Memory B cell (primary cell): ENCODE measurements at regions not wholly inside any gene's neighbourhood (a gene's known extent, or its start where the extent isn't known, plus 50 kb on each side); places are given as distances from the start of the nearest gene placed in this dataset.

Experiments
- ATAC-seq: fragments of 150-1000 bp; cut with Tn5 transposase; 2 replicates; pipeline ENCODE4 v1.10.0; 2021; ENCODE audit warnings: low read depth, mild to moderate bottlenecking, moderate library complexity
- DNase-seq, 2 donors: peaks; one replicate each; pipeline ENCODE4 v3.0.0; 2022; ENCODE audit warnings: low spot score in 2 of 2
- H3K27ac Mint-ChIP-seq: one replicate; pipeline ENCODE4 v1.8.0; 2022; ENCODE audit warnings: mild to moderate bottlenecking, moderate library complexity, mixed read lengths
- H3K27me3 Mint-ChIP-seq: one replicate; pipeline ENCODE4 v1.8.0; 2022; ENCODE audit warnings: mixed read lengths
- H3K36me3 Mint-ChIP-seq: one replicate; pipeline ENCODE4 v1.8.0; 2022; ENCODE audit warnings: mild to moderate bottlenecking, mixed read lengths
- H3K4me1 Mint-ChIP-seq: one replicate; pipeline ENCODE4 v1.8.0; 2022; ENCODE audit warnings: mixed read lengths
- H3K4me3 Mint-ChIP-seq: one replicate; pipeline ENCODE4 v1.8.0; 2022; ENCODE audit warnings: mild to moderate bottlenecking, moderate library complexity, mixed read lengths
- H3K9me3 Mint-ChIP-seq: one replicate; pipeline ENCODE4 v1.8.0; 2022; ENCODE audit warnings: mixed read lengths

DNA sequence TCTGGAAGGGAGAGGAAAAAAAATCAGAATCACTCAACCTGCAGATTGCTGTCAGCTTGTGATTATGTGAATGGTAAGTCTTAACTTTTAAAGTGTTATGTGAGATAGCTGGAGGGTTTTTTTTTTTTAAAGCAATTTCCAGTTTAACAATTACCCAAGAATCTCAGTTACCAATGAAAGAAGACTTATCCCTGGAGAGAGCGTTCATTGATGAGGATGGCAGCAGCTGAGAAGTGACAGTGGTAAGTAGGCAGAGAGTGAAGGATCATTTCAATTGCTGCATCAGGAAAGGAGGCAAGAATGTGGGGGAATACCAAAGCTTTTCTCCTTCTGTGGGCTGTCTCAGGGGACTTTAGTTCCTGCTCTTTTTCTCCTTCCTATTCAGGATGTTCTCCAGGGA lies 370.2 kb upstream of the C9orf72 start:
- H3K27ac Mint-ChIP-seq = no peak overlapping the region
- DNase-seq = no peak
- H3K4me3 Mint-ChIP-seq = no peak overlapping the region

DNA sequence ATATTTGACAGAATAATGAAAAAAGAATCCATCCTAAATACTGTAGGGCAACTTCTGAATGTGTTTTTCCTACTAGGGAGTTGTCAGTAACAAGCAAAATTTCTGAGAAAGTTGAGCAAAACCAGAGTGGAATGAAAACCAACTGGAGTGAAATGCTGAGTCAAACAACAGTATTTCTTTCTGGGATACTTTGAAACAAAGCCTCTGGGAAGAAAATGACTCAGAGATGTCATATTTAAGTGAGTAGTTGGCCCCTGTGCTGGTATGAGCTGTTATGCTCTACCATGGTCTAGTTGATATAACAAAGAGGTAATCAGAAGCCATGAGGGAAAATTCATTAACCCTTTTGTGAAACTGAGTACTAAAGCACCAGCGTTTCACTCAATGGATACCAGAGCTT lies 372.1 kb upstream of the C9orf72 start:
- no peaks in the 10 kb centered on the region for H3K4me1 Mint-ChIP-seq
- no peak overlapping the region for H3K4me3 Mint-ChIP-seq
- DNase-seq = no peak
- no peaks in the 10 kb centered on the region for H3K9me3 Mint-ChIP-seq
- H3K36me3 Mint-ChIP-seq = no peaks in the 10 kb centered on the region
- ATAC-seq = no peak
- no peak overlapping the region for H3K27ac Mint-ChIP-seq
- no peaks in the 10 kb centered on the region for H3K27me3 Mint-ChIP-seq

More for the DNA sequence above, 370.2 kb upstream of the C9orf72 start:
- Mint-ChIP-seq H3K4me1 (no peaks in the 10 kb centered on the region), H3K9me3 (no peaks in the 10 kb centered on the region), H3K27me3 (no peaks in the 10 kb centered on the region), H3K36me3 (no peaks in the 10 kb centered on the region)
- no peak for ATAC-seq

- ATAC-seq = no peak
- Mint-ChIP-seq H3K4me3 (no peak overlapping the region), H3K27me3 (no peaks in the 10 kb centered on the region), H3K27ac (no peak overlapping the region), H3K36me3 (no peaks in the 10 kb centered on the region), H3K4me1 (no peaks in the 10 kb centered on the region), H3K9me3 (no peaks in the 10 kb centered on the region)
- no peak for DNase-seq
Measured at GRCh38 chr9:27950382-27950781, 377.1 kb upstream of the C9orf72 start.

DNA sequence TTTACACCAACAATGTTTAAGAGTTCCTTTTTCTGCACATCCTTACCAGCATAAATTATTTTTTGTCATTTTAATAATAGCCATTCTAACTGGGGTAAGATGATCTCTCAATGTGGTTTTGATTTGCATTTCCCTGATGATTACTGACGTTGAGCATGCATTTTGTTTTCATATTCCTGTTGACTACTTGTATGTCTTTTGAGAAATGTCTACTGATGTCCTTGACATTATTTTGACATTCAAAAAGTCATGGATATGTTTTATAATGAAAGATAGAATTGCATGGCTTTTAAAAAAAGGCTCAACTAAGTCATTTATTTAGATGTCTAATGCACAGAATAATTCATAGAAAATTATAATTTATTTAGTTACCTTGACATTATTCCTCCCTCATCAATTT lies 381.6 kb upstream of the C9orf72 start:
- no peak for DNase-seq
- Mint-ChIP-seq H3K27ac (no peak overlapping the region), H3K4me1 (no peaks in the 10 kb centered on the region), H3K4me3 (no peak overlapping the region), H3K9me3 (no peaks in the 10 kb centered on the region), H3K27me3 (no peaks in the 10 kb centered on the region), H3K36me3 (no peaks in the 10 kb centered on the region)
- no peak for ATAC-seq

DNA sequence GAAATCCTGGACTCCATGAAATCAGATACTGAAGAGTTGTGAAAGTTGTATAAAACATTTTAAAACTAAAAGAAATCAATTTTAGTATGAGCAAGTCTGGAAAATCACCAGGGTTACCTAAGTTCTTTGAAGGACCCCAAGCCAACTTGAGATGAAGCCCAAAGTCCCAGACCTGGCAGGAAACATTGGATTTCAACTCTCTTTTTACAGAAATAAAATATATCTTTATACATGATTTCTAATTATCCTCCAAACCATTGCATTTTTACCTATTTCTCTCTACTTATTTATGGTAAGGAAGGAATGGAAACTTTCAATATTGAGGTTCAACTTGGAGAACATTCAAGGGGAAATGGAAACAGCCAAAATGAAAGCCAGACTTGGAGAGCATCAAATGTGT lies 390.6 kb upstream of the C9orf72 start:
- Mint-ChIP-seq H3K9me3 (peaks cover 2% of the 10 kb centered on the region), H3K27ac (no peak overlapping the region)

DNA sequence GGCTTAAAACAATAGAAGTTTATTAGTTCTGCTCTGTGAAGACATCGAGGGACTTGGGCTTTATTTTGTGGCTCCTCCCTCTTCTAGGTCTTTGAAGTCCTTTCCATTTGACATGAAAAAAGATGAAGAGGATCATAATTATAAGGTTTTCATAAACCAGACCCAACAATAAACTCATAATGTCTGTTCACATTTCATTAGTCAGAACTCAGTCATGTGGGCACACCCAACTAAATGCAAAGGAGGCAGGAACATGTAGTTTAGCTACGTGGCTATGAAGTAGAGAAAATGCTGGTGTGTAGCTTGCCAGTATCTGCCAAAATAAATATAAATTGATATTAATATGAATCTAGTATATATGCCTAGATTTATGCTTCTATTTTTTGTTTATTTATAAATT lies 393.9 kb upstream of the C9orf72 start:
- Mint-ChIP-seq H3K36me3 (no peaks in the 10 kb centered on the region), H3K27me3 (no peaks in the 10 kb centered on the region), H3K4me3 (no peak overlapping the region), H3K4me1 (no peaks in the 10 kb centered on the region), H3K27ac (no peak overlapping the region), H3K9me3 (no peaks in the 10 kb centered on the region)
- no peak for ATAC-seq
- DNase-seq = no peak

More for the DNA sequence above, 390.6 kb upstream of the C9orf72 start:
- peaks cover 1% of the 10 kb centered on the region for H3K36me3 Mint-ChIP-seq
- no peak overlapping the region for H3K4me3 Mint-ChIP-seq
- ATAC-seq (no peak), DNase-seq (no peak)
- H3K4me1 Mint-ChIP-seq = no peaks in the 10 kb centered on the region
- H3K27me3 Mint-ChIP-seq = peaks cover 2% of the 10 kb centered on the region

- ATAC-seq (no peak), DNase-seq (no peak)
- H3K4me3 Mint-ChIP-seq = no peak overlapping the region
- H3K4me1 Mint-ChIP-seq = no peaks in the 10 kb centered on the region
- H3K27ac Mint-ChIP-seq = no peak overlapping the region
- H3K27me3 Mint-ChIP-seq = no peaks in the 10 kb centered on the region
- H3K9me3 Mint-ChIP-seq = no peaks in the 10 kb centered on the region
- H3K36me3 Mint-ChIP-seq = no peaks in the 10 kb centered on the region
Measured at GRCh38 chr9:27977931-27978330, 404.6 kb upstream of the C9orf72 start.

DNA sequence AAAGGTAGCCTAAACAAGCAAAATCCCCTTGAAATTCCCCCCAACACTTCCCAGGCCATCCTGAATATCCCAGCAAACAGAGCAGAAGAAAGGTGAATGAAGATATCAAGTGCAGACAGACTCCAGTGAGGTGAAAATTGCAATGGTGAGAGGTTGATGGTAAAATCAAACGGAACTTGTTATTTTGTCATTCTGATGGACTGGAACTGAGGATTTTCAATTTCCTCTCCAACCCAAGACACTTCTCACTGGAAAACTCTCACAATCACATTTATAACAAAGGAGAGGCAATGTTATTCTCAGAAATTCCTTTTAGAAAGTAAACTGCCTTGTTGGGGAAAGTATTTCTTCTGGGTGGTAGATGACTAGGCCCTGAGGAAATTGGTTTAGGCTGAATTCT lies 412.4 kb upstream of the C9orf72 start:
- H3K27me3 Mint-ChIP-seq = no peaks in the 10 kb centered on the region
- H3K4me1 Mint-ChIP-seq = no peaks in the 10 kb centered on the region
- DNase-seq = no peak
- H3K36me3 Mint-ChIP-seq = no peaks in the 10 kb centered on the region
- ATAC-seq = no peak
- no peak overlapping the region for H3K27ac Mint-ChIP-seq
- no peak overlapping the region for H3K4me3 Mint-ChIP-seq
- H3K9me3 Mint-ChIP-seq = peaks cover 6% of the 10 kb centered on the region

- H3K9me3 Mint-ChIP-seq = peaks cover 6% of the 10 kb centered on the region
- no peaks in the 10 kb centered on the region for H3K27me3 Mint-ChIP-seq
- no peak overlapping the region for H3K4me3 Mint-ChIP-seq
- no peak for DNase-seq
- ATAC-seq = no peak
- no peaks in the 10 kb centered on the region for H3K4me1 Mint-ChIP-seq
- H3K36me3 Mint-ChIP-seq = no peaks in the 10 kb centered on the region
- H3K27ac Mint-ChIP-seq = no peak overlapping the region
Measured at GRCh38 chr9:27990524-27990923, 417.2 kb upstream of the C9orf72 start.

DNA sequence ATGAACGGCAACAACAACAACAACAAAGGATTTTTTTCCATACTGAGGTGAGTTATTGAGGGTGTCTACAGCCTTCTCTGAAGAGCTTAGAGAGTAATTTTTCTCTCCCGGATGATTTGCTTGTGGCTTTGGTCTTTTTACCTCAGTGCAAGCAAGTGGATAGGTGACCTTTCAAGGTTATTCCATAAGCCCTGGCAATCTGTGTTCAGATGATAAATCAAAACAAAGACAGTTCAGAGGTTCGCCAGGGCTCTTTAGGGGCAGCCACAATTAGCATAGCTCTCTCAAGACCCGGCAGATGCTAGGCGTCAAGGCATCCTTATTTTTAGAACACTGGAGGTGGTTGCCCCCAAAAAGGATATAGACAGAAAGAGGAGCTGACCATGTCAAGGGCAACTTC lies 417.9 kb upstream of the C9orf72 start:
- Mint-ChIP-seq H3K27me3 (no peaks in the 10 kb centered on the region), H3K4me1 (no peaks in the 10 kb centered on the region), H3K36me3 (no peaks in the 10 kb centered on the region), H3K9me3 (peaks cover 6% of the 10 kb centered on the region), H3K4me3 (no peak overlapping the region), H3K27ac (no peak overlapping the region)
- DNase-seq (no peak), ATAC-seq (no peak)

- H3K4me3 Mint-ChIP-seq = no peak overlapping the region
- no peaks in the 10 kb centered on the region for H3K36me3 Mint-ChIP-seq
- no peak overlapping the region for H3K27ac Mint-ChIP-seq
- no peak for ATAC-seq
- H3K9me3 Mint-ChIP-seq = peaks cover 4% of the 10 kb centered on the region
- H3K27me3 Mint-ChIP-seq = no peaks in the 10 kb centered on the region
- H3K4me1 Mint-ChIP-seq = no peaks in the 10 kb centered on the region
- no peak for DNase-seq
Measured at GRCh38 chr9:28001096-28001495, 427.8 kb upstream of the C9orf72 start.

- Mint-ChIP-seq H3K36me3 (no peaks in the 10 kb centered on the region), H3K27me3 (no peaks in the 10 kb centered on the region), H3K4me3 (no peak overlapping the region), H3K9me3 (peaks cover 1% of the 10 kb centered on the region), H3K27ac (no peak overlapping the region), H3K4me1 (no peaks in the 10 kb centered on the region)
- DNase-seq (no peak), ATAC-seq (no peak)
Measured at GRCh38 chr9:28004900-28005299, 431.6 kb upstream of the C9orf72 start.

DNA sequence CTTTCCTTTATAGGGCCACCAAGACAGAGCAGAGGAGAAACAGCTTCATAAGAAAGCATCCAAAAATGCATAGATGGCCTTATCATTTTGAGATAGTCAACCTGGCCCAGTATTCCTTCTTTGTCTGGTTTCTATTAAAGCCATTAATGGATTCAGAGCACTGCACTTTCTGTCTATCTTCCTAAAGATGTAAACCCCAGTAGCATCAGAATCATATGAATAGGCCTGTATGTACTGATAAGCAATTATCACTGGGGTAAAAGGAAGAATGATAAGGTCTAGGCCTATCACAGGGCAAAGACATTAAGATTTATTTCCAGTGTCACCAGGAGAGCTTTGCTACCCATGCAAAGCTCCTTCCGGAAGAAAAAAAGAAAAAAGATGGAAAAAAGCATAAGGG lies 432.5 kb upstream of the C9orf72 start:
- H3K27me3 Mint-ChIP-seq = no peaks in the 10 kb centered on the region
- DNase-seq (no peak), ATAC-seq (no peak)
- no peak overlapping the region for H3K4me3 Mint-ChIP-seq
- H3K9me3 Mint-ChIP-seq = no peaks in the 10 kb centered on the region
- no peaks in the 10 kb centered on the region for H3K36me3 Mint-ChIP-seq
- H3K27ac Mint-ChIP-seq = no peak overlapping the region
- no peaks in the 10 kb centered on the region for H3K4me1 Mint-ChIP-seq

DNA sequence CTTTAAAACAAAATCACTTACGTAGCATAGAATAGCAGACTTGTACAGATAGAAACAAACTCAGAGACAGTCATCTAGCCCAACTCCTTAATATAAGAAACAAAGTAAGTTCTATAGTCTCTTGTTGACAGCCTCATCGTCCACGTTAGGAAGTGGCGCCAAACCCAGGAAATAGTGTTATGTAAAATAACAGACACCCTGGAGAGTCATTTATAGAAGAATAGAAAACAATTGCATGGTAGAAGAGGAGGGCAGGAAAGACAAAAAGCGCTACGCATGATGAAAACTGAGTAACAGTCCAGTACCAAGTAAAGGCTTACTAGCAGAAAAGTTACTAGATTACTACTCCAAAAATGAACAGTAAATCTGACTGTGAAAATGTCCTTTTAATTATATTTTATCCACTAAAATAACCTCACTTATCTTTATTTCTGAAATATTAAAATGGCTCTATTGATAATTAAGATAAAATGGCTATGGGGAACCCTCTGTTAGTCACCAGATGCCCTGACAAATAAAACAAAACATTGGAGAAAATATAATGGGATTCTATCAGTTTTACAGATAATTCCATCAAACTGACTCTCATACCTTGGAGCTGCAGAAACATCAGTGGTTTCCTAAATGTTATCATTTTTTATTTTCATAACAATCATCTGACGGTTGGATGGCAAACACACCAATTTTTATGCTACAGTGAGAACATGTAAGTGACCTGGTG lies 434.0 kb upstream of the C9orf72 start:
- no peak for ATAC-seq
- Mint-ChIP-seq H3K36me3 (no peaks in the 10 kb centered on the region), H3K9me3 (peaks cover 1% of the 10 kb centered on the region), H3K4me1 (no peaks in the 10 kb centered on the region), H3K27me3 (no peaks in the 10 kb centered on the region), H3K4me3 (no peak overlapping the region), H3K27ac (no peak overlapping the region)
- DNase-seq = no peak

DNA sequence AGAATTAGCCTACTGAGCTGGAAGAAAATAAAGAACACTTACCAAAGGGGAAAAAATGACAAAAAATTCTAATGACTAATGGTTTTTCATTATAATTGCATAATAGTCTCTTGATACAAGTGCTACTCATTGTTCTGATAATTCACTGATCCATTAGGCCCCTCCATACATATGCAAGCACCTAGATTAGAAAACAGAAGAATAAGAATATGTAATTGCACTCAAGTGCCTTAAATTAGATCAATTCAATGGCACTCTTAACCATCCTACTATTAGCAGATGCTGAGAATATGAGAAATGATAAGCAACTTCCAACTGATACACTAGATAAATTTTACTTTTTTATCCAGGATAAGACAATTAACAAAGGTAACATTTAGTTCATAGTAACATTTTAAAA lies 440.9 kb upstream of the C9orf72 start:
- Mint-ChIP-seq H3K36me3 (no peaks in the 10 kb centered on the region), H3K9me3 (peaks cover 1% of the 10 kb centered on the region), H3K27ac (no peak overlapping the region), H3K27me3 (no peaks in the 10 kb centered on the region), H3K4me3 (no peak overlapping the region), H3K4me1 (no peaks in the 10 kb centered on the region)
- no peak for ATAC-seq
- no peak for DNase-seq
